Bronchial epithelial cell (primary cell): ENCODE measurements at regions not wholly inside any gene's neighbourhood (a gene's known extent, or its start where the extent isn't known, plus 50 kb on each side); places are given as distances from the start of the nearest gene placed in this dataset.

Source experiments
- DNase-seq: peaks from one replicate; pipeline ENCODE4 v3.0.0-alpha.2; 2010; ENCODE audit warnings: low read depth
- FAIRE-seq: peaks from 2 replicates; lab custom pipeline; 2011; peaks lifted over from hg19 to GRCh38; lab: Jason Lieb, UNC
- H3K27me3 ChIP-seq: 2 replicates; pipeline ENCODE4 v1.5.1; 2011; ENCODE audit warnings: low read length; ENCODE audit not compliant: control insufficient read depth, insufficient read depth
- H3K36me3 ChIP-seq: 2 replicates; pipeline ENCODE4 v1.5.1; 2011; ENCODE audit warnings: low read length; ENCODE audit not compliant: control insufficient read depth, insufficient read depth
- H3K4me3 ChIP-seq: 2 replicates; pipeline ENCODE4 v1.5.1; 2011; ENCODE audit warnings: mild to moderate bottlenecking, low read depth, low read length, control low read depth
- CTCF ChIP-seq: IDR thresholded peaks from 2 replicates; pipeline ENCODE4 v1.5.1; 2011; ENCODE audit warnings: mild to moderate bottlenecking, moderate library complexity, low read length, control low read depth, inconsistent platforms; ENCODE audit not compliant: insufficient read depth, severe bottlenecking

GRCh38 chr3:40869013-40869412, 330.3 kb upstream of the CTNNB1 start:
- Histone ChIP-seq H3K4me3 (no peak overlapping the region), H3K27me3 (no peaks in the 10 kb centered on the region), H3K36me3 (no peaks in the 10 kb centered on the region)
- no peak for TF ChIP-seq CTCF
- FAIRE-seq, result no peak
- DNase-seq, result no peak

DNA sequence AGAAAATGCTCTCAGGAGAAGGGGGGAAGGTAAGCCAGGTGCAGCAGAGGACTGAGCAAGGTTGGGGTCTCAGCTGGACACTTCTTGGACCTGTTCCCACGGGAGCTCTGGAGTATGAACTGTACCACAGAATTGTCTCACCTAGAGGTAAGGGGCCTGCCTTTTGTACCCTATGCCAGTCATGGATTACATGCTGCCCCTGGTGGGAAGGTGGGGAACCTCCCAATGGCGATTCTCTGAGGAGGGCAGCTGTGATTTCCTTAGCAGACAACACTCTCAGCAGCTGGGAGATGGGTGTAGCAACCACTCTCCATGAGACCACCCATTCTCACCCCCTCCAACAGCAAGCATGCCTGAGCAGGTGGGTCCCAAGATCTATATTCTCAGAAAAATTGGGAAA, 329.4 kb upstream of the CTNNB1 start:
- FAIRE-seq (peak; percentile 58), DNase-seq (no peak)
- Histone ChIP-seq H3K36me3 (no peaks in the 10 kb centered on the region), H3K4me3 (no peak overlapping the region), H3K27me3 (no peaks in the 10 kb centered on the region)
- TF ChIP-seq CTCF, result no peak

DNA sequence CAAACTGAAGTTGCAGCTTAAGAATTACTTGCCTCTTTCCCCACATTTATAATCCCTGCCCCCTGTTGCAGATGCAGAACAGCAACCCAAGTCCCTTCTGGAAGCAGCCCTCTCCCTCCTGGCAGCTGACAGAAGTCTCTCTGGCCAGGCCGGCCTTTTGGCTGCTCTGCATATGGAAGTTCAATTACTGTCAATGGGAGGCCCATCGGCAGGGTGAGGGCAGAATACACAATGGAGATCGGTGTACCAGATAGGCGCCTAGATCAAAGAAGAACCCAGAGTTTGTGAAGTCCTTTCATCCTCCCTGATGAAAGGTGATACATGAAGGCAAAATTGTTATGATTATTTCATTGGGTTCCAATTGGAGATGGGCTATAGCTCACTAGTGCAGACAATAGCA, 327.9 kb upstream of the CTNNB1 start:
- no peaks in the 10 kb centered on the region for H3K27me3 ChIP-seq
- no peak overlapping the region for H3K4me3 ChIP-seq
- DNase-seq (no peak), FAIRE-seq (no peak)
- TF ChIP-seq CTCF, result no peak
- no peaks in the 10 kb centered on the region for H3K36me3 ChIP-seq

DNA sequence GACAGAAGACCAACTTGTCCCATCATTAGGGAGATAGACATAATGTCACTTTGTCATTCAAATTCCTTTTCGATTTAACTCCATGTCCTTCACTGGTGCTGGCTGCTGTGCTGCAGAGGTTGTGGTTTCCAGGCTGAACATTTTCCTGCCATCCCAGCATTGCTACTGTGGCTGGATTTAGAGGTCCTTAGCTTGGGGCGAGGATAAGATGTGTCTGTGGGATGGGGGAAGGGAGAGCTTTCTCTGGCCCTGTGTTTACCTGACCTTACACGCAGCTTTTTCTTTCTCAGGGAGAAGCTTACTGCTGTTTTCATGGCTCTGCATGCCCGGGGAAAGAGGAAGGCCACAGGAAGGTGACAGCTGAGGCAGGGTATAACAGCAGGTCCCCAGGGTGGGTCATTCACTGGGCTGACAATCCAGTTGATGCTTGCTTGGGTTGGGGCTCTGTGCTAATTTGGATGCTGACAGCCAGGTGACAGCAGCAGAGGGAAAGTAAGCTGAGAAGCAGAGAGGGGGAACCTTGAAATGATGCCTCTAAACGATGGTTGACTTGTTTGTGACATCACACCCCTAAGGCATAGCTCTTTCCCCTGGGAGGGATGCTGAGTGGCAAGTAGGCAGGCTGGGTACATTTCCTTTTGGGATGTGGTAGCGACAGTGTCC, 326.9 kb upstream of the CTNNB1 start:
- no peak for DNase-seq
- Histone ChIP-seq H3K36me3 (no peaks in the 10 kb centered on the region), H3K27me3 (no peaks in the 10 kb centered on the region), H3K4me3 (no peak overlapping the region)
- no peak for FAIRE-seq
- no peak for TF ChIP-seq CTCF

DNA sequence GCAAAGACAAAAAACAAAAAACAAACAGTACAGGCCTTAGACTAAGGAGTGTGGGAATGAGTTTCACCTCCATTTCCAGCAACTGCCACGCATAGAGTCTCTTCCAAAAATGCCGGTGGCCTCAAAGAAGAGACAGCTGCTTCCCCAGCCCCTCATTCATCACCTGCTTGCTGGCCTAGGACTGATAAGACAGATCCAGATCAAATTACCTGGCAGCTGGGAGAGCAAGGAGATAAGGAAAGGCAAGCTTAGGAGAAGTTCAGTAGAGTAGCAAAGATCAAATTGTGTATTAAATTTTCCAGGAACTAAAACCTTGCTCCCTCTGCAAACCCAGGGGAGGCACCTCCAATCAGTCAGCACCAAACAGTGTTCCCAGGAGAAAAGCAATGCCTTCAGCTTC, 325.8 kb upstream of the CTNNB1 start:
- Histone ChIP-seq H3K36me3 (no peaks in the 10 kb centered on the region), H3K27me3 (no peaks in the 10 kb centered on the region), H3K4me3 (no peak overlapping the region)
- FAIRE-seq (no peak), DNase-seq (no peak)
- TF ChIP-seq CTCF, result no peak
